GM19397 (cell line): ENCODE measurements at regions not wholly inside any gene's neighbourhood (a gene's known extent, or its start where the extent isn't known, plus 50 kb on each side); places are given as distances from the start of the nearest gene placed in this dataset.

ENCODE experiments used
- ATAC-seq: cut with Tn5 transposase; IDR thresholded peaks from one replicate; pipeline ENCODE4 v1.9.1; 2021; ENCODE audit warnings: mild to moderate bottlenecking, moderate library complexity; ENCODE audit not compliant: unreplicated experiment

GRCh38 chr20:39676241-39676640 lies 714.1 kb downstream of the DHX35 start:
- ATAC-seq = no peak

DNA sequence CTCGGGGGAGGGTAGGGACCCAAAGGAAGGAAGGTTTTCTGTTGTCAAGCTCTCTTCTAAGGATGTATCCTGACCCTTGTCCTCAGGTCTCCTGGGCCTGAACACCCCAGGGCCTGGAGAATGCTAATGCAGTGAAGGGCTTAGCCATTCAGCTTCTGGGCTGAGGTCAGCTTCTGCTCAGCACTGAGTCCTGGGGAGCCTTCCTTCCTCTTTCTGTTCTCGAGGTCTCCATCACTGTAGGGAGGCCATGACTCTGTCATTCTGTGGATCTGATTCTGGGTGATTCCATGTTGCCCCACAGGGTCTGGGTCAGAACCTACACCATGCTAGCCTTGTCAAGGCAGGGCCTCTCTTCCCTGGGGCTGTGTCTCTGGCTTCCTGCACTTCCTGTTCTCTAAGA lies 712.7 kb downstream of the DHX35 start:
- ATAC-seq = no peak

DNA sequence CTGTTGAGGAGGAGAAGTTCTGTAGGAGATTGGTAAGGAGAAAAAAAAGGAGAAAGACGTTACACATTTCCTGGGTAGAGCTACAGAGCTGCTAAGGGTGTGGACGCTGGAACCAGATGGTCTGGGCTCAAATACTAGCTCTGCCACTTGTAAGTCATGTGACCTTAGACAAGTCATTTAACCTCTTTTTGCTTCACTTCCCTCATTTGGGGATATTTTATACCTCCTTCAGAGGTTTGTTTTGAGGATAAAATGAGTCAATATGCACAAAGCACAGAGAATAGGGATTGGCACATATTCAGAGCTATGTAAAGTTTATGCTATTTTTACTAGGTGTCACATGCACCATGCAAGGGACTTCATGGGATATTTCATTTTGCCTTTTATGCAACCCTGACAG lies 708.8 kb downstream of the DHX35 start:
- no peak for ATAC-seq

GRCh38 chr20:39669659-39670058 lies 707.5 kb downstream of the DHX35 start:
- no peak for ATAC-seq

DNA sequence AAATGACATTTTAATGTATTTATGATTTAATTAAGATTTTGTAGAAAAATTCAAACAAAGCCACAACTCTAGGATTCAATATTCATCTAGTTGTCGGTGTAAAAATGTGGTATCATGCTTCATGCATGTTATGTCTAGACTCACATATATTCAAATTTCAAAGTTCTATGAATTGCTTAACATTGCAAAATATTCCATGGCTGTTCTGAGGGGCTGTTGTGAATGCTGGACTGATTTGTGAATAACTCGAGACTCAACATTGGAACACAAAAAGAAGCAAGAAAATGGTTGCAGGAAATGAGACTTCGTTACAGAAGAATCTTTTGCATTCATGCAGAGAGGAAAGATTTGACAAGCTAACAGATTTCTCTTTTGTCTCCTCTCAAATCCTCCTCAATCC lies 705.9 kb downstream of the DHX35 start:
- no peak for ATAC-seq

- ATAC-seq = no peak
Observed at GRCh38 chr20:39661833-39662232, 699.7 kb downstream of the DHX35 start.

GRCh38 chr20:39660965-39661364 lies 698.8 kb downstream of the DHX35 start:
- no peak for ATAC-seq

DNA sequence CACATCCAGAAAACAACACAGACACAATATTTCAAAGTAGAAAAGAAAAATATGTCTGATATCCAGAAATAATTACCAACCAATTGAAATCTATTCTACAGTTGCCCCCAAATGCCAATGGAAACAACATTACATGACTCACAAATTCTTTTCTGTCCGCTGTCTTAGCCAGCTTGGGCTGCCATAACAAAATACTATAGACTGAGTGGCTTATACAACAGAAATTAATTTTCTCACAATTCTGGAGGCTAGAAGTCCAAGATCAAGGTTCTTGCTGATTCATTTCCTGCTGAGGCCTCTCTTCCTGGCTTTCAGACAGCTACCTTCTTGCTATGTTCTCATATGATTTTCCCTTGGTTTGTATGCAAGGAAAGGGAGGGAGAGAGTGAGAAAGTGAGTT lies 698.1 kb downstream of the DHX35 start:
- no peak for ATAC-seq

DNA sequence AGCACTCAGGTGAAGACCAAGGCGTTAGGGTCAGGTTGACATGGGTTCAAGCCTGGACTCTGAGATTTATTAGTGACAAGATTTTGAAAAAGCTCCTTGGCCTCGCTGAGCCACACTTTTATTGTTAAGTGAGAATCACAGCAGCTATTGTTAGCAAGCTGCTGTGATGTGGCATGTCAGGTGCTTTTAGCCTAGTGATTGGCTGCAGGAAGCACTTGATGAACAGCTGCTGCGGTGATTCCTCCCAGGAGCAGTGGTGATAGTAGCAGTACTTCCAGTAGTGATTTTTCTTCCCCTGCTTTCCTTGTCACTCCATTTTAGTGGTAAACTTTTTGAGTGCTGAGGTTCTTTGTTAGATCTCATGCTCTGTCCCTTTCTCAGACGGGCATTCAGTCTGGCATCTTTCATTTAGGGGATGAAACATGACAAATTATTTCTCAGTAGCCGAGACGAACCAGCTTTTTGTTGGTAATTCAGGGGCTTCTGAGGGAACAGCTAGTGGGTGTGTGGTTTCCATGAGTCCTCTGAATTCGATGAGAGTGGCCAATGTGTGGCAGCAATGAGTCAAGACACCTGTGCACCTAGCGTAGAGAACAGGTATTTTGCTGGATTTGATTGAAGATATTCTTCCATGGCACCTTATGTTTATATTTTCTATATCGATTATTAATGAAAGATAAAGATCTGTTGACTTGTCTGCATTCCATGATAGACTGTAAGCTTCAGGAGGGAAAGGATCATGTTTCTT lies 696.7 kb downstream of the DHX35 start:
- no peak for ATAC-seq

- ATAC-seq = no peak
Observed at GRCh38 chr20:39654171-39654570, 692.0 kb downstream of the DHX35 start.

- no peak for ATAC-seq
Observed at GRCh38 chr20:39651645-39652325, 689.6 kb downstream of the DHX35 start.

DNA sequence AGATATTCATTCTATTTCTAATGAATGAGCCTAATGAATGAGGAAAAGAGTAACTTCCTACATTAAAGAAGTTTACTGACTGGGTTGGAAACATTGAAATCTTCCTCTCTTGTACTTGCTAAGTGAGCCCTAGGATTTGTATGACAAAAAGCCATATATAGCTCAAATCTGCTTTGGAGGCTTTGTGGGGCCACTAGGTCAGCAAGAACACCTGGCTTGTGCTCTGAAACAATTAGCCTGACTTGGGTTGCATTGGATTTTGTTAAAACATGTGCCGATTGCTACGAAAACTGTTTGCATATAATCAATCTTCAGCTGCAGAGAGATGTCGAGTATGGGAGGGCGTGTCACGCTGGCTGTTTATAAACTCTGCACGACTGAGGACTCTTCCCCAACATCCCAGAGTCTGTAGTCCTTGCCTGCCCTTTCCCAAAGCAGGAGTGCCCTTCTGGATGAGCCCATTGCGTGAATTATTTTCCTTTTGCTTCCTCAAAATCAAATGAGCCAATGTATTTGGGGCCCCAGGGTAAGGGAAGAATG lies 684.8 kb downstream of the DHX35 start:
- no peak for ATAC-seq

DNA sequence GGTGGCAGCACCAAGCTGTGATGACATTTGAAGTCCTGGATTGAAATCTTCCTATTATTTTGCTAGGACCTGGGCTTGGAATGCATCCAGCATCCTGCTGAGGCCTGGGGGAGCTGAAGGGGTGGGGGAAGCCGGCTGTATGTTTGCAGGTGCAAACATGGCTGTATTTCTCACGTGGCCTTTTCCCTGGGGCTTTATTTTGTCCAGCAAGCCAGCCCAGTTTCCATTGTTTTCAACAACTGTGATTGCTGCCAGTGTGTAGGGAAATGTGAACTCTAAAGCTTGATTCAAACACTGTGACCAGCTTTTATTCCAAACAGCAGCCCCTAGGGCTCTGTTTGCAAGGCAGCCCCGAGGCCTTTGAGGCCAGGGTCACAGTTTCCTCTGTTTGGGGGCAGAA lies 683.0 kb downstream of the DHX35 start:
- ATAC-seq = no peak

DNA sequence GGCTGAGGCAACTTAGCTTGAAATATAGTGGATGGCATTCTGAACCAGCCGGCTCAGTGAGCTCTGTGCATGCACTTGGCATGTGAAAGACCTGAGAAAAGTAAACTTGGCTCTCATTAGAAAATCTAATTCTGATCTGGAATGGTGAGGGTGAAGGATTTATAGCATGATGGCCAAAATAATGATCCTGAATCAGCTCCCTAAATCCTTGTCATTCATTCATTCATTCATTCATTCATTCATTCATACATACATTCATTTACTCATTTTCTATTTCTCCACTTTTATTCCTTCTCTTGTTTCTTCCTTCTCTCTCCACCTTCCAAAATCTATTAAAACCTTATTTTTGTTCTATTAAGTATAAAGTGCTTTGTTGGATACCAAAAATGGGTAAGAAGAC lies 681.1 kb downstream of the DHX35 start:
- ATAC-seq = no peak

DNA sequence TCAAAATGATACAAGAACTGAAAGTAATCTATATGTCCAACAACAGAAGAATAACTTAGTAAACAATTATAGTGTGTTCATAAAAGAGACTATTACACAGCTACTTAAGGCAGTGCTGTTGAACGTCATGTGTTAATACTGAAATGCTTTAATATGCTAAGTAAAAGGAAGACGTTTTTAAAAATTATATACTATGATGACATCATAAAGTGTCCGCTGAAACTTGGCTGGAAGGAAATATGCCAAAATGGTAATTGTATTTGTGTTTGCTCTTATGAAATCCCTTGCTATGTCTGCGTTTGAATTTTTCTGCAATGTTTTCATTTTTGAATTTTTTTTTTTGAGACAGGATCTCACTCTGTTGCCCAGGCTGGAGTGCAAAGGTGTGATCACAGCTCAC lies 679.3 kb downstream of the DHX35 start:
- no peak for ATAC-seq

DNA sequence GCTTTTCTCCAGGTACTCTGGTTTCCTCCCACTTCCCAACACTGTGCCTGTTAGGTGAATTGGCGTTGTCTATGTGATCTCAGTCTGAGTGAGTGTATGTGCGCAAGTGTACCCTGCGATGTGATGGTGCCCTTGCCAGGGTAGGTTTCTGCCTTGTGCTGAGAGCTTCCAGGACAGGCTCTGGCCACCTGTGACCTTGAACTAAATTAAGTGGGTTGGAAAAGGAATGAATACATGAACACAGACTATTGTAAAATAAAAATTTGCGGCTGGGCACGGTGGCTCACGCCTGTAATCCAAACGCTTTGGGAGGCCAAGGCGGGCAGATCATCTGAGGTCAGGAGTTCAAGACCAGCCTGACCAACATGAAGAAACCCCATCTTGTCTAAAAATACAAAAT lies 678.0 kb downstream of the DHX35 start:
- ATAC-seq = no peak

DNA sequence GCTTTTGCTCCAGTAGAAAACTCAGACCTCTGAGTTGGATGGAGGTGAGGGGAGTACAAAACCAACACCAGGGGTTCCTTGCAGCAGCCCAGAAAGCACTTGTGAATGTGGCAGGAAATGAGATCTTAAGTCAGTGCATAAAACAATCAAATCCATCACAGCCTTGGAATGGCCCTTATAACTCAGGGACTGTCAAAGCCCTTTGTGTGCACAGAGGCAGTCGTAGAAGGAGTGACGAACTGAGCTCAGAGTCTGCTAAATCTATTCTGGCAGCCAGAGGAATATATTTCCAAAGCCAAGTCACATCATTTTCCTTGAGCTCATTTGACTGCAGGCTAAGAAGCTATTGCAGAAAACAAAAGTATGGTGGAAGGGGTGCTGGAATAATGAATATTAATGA lies 676.6 kb downstream of the DHX35 start:
- ATAC-seq = no peak

- ATAC-seq = no peak
Observed at GRCh38 chr20:39633689-39634088, 671.5 kb downstream of the DHX35 start.

- ATAC-seq = no peak
Observed at GRCh38 chr20:39632757-39633156, 670.6 kb downstream of the DHX35 start.

DNA sequence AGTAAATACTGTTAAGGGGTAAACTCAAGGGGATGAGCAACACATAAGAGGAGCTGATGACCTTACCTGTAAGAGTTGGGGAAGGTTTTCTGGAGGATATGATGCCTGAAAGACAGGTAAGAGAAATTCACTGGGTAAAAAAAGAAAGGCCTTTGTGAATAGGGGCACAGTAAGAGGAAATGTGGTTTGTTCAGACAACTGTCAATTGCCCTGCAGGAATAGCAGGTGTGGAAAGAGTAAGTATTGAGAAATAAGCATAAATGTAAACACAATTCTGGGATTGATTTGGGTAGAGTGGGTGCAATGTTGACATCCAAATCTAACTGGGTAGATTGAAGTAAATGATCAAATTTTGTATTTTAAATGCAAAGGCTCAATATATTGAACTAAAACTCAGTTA lies 670.0 kb downstream of the DHX35 start:
- no peak for ATAC-seq

- ATAC-seq = no peak
Observed at GRCh38 chr20:39631557-39631956, 669.4 kb downstream of the DHX35 start.

- ATAC-seq = no peak
Observed at GRCh38 chr20:39630215-39630908, 668.2 kb downstream of the DHX35 start.
